ENCODE measurements at regions not wholly inside any gene's neighbourhood (a gene's known extent, or its start where the extent isn't known, plus 50 kb on each side); places are given as distances from the start of the nearest gene placed in this dataset.

- no peak for DNase-seq (ENCODE audit: insufficient read length, low spot score)
- no peak for TF ChIP-seq TAF1 (IDR thresholded peaks at IDR 0.05; ENCODE audit: low read depth, low read length)
- TF ChIP-seq PAX5 (IDR thresholded peaks at IDR 0.05; ENCODE audit: insufficient read depth, low read length, severe bottlenecking) = no peak
- no peak for TF ChIP-seq POLR2A (IDR thresholded peaks at IDR 0.05; ENCODE audit: low read depth, low read length)
- TF ChIP-seq POU2F2 (IDR thresholded peaks at IDR 0.05; ENCODE audit: low read depth, low read length) = no peak
- TF ChIP-seq POLR2AphosphoS5 (IDR thresholded peaks at IDR 0.05; ENCODE audit: low read depth, low read length) = no peak
- TF ChIP-seq SPI1 (IDR thresholded peaks at IDR 0.05; ENCODE audit: low read depth, low read length) = no peak
- FAIRE-seq = no peak
Measured at GRCh38 chr20:10741060-10741459, 67.3 kb upstream of the JAG1 start.

- TF ChIP-seq POLR2AphosphoS5 (IDR thresholded peaks at IDR 0.05; ENCODE audit: low read depth, low read length) (no peak), POU2F2 (IDR thresholded peaks at IDR 0.05; ENCODE audit: low read depth, low read length) (no peak)
- DNase-seq (ENCODE audit: insufficient read length, low spot score) (no peak), FAIRE-seq (no peak)
Measured at GRCh38 chr20:10745790-10746189, 72.0 kb upstream of the JAG1 start.

GRCh38 chr20:10747019-10747418, 73.2 kb upstream of the JAG1 start:
- DNase-seq (ENCODE audit: insufficient read length, low spot score) = no peak
- no peak for FAIRE-seq
- TF ChIP-seq TAF1 (IDR thresholded peaks at IDR 0.05; ENCODE audit: low read depth, low read length) (no peak), POU2F2 (IDR thresholded peaks at IDR 0.05; ENCODE audit: low read depth, low read length) (no peak), POLR2AphosphoS5 (IDR thresholded peaks at IDR 0.05; ENCODE audit: low read depth, low read length) (no peak), POLR2A (IDR thresholded peaks at IDR 0.05; ENCODE audit: low read depth, low read length) (no peak), SPI1 (IDR thresholded peaks at IDR 0.05; ENCODE audit: low read depth, low read length) (no peak), PAX5 (IDR thresholded peaks at IDR 0.05; ENCODE audit: insufficient read depth, low read length, severe bottlenecking) (no peak)

- no peak for DNase-seq (ENCODE audit: insufficient read length, low spot score)
- no peak for FAIRE-seq
- TF ChIP-seq POLR2AphosphoS5 (IDR thresholded peaks at IDR 0.05; ENCODE audit: low read depth, low read length) (no peak), POU2F2 (IDR thresholded peaks at IDR 0.05; ENCODE audit: low read depth, low read length) (no peak), PAX5 (IDR thresholded peaks at IDR 0.05; ENCODE audit: insufficient read depth, low read length, severe bottlenecking) (no peak), POLR2A (IDR thresholded peaks at IDR 0.05; ENCODE audit: low read depth, low read length) (no peak), TAF1 (IDR thresholded peaks at IDR 0.05; ENCODE audit: low read depth, low read length) (no peak), SPI1 (IDR thresholded peaks at IDR 0.05; ENCODE audit: low read depth, low read length) (no peak)
Measured at GRCh38 chr20:10749084-10749483, 75.3 kb upstream of the JAG1 start.

GRCh38 chr20:10752206-10752605, 78.4 kb upstream of the JAG1 start:
- FAIRE-seq (no peak), DNase-seq (ENCODE audit: insufficient read length, low spot score) (no peak)
- no peak for TF ChIP-seq POLR2A (IDR thresholded peaks at IDR 0.05; ENCODE audit: low read depth, low read length)
- no peak for TF ChIP-seq PAX5 (IDR thresholded peaks at IDR 0.05; ENCODE audit: insufficient read depth, low read length, severe bottlenecking)
- no peak for TF ChIP-seq TAF1 (IDR thresholded peaks at IDR 0.05; ENCODE audit: low read depth, low read length)
- TF ChIP-seq POLR2AphosphoS5 (IDR thresholded peaks at IDR 0.05; ENCODE audit: low read depth, low read length) = no peak
- no peak for TF ChIP-seq POU2F2 (IDR thresholded peaks at IDR 0.05; ENCODE audit: low read depth, low read length)
- no peak for TF ChIP-seq SPI1 (IDR thresholded peaks at IDR 0.05; ENCODE audit: low read depth, low read length)

GRCh38 chr20:10754824-10755223, 81.0 kb upstream of the JAG1 start:
- TF ChIP-seq SPI1 (IDR thresholded peaks at IDR 0.05; ENCODE audit: low read depth, low read length) (no peak), TAF1 (IDR thresholded peaks at IDR 0.05; ENCODE audit: low read depth, low read length) (no peak), POLR2AphosphoS5 (IDR thresholded peaks at IDR 0.05; ENCODE audit: low read depth, low read length) (no peak)
- FAIRE-seq (no peak), DNase-seq (ENCODE audit: insufficient read length, low spot score) (no peak)

- no peak for DNase-seq (ENCODE audit: insufficient read length, low spot score)
- TF ChIP-seq SPI1 (IDR thresholded peaks at IDR 0.05; ENCODE audit: low read depth, low read length) (no peak), POU2F2 (IDR thresholded peaks at IDR 0.05; ENCODE audit: low read depth, low read length) (no peak), PAX5 (IDR thresholded peaks at IDR 0.05; ENCODE audit: insufficient read depth, low read length, severe bottlenecking) (no peak), TAF1 (IDR thresholded peaks at IDR 0.05; ENCODE audit: low read depth, low read length) (no peak), POLR2A (IDR thresholded peaks at IDR 0.05; ENCODE audit: low read depth, low read length) (no peak)
- FAIRE-seq = no peak
Measured at GRCh38 chr20:10758446-10758845, 84.6 kb upstream of the JAG1 start.

- no peak for FAIRE-seq
- DNase-seq (ENCODE audit: insufficient read length, low spot score) = no peak
- TF ChIP-seq PAX5 (IDR thresholded peaks at IDR 0.05; ENCODE audit: insufficient read depth, low read length, severe bottlenecking) (no peak), POLR2AphosphoS5 (IDR thresholded peaks at IDR 0.05; ENCODE audit: low read depth, low read length) (no peak), POLR2A (IDR thresholded peaks at IDR 0.05; ENCODE audit: low read depth, low read length) (no peak), SPI1 (IDR thresholded peaks at IDR 0.05; ENCODE audit: low read depth, low read length) (no peak), POU2F2 (IDR thresholded peaks at IDR 0.05; ENCODE audit: low read depth, low read length) (no peak), TAF1 (IDR thresholded peaks at IDR 0.05; ENCODE audit: low read depth, low read length) (no peak)
Measured at GRCh38 chr20:10761232-10761631, 87.4 kb upstream of the JAG1 start.

- FAIRE-seq (no peak), DNase-seq (ENCODE audit: insufficient read length, low spot score) (no peak)
- TF ChIP-seq POU2F2 (IDR thresholded peaks at IDR 0.05; ENCODE audit: low read depth, low read length) = no peak
- no peak for TF ChIP-seq PAX5 (IDR thresholded peaks at IDR 0.05; ENCODE audit: insufficient read depth, low read length, severe bottlenecking)
Measured at GRCh38 chr20:10761786-10762185, 88.0 kb upstream of the JAG1 start.

- DNase-seq (ENCODE audit: insufficient read length, low spot score) (no peak), FAIRE-seq (no peak)
- TF ChIP-seq POLR2AphosphoS5 (IDR thresholded peaks at IDR 0.05; ENCODE audit: low read depth, low read length) (no peak), POU2F2 (IDR thresholded peaks at IDR 0.05; ENCODE audit: low read depth, low read length) (no peak), SPI1 (IDR thresholded peaks at IDR 0.05; ENCODE audit: low read depth, low read length) (no peak), POLR2A (IDR thresholded peaks at IDR 0.05; ENCODE audit: low read depth, low read length) (no peak), TAF1 (IDR thresholded peaks at IDR 0.05; ENCODE audit: low read depth, low read length) (no peak), PAX5 (IDR thresholded peaks at IDR 0.05; ENCODE audit: insufficient read depth, low read length, severe bottlenecking) (no peak)
Measured at GRCh38 chr20:10762216-10762615, 88.4 kb upstream of the JAG1 start.

- DNase-seq (ENCODE audit: insufficient read length, low spot score) (no peak), FAIRE-seq (no peak)
- no peak for TF ChIP-seq TAF1 (IDR thresholded peaks at IDR 0.05; ENCODE audit: low read depth, low read length)
- TF ChIP-seq SPI1 (IDR thresholded peaks at IDR 0.05; ENCODE audit: low read depth, low read length) = no peak
- no peak for TF ChIP-seq POLR2A (IDR thresholded peaks at IDR 0.05; ENCODE audit: low read depth, low read length)
- TF ChIP-seq POU2F2 (IDR thresholded peaks at IDR 0.05; ENCODE audit: low read depth, low read length) = no peak
- TF ChIP-seq POLR2AphosphoS5 (IDR thresholded peaks at IDR 0.05; ENCODE audit: low read depth, low read length) = no peak
- no peak for TF ChIP-seq PAX5 (IDR thresholded peaks at IDR 0.05; ENCODE audit: insufficient read depth, low read length, severe bottlenecking)
Measured at GRCh38 chr20:10763112-10763511, 89.3 kb upstream of the JAG1 start.
